ENCODE measurements at regions not wholly inside any gene's neighbourhood (a gene's known extent, or its start where the extent isn't known, plus 50 kb on each side); places are given as distances from the start of the nearest gene placed in this dataset.
"Not testable (repeated sequence)": the region's sequence is repeated elsewhere in the genome, so short reads cannot be mapped to it uniquely, and the experiment has no call there.

GRCh38 chr12:47491516-47492305, 214.1 kb downstream of the RPAP3 start:
- H3K27me3 ChIP-seq (ENCODE audit: control insufficient read depth, insufficient read depth, low read length): no peaks in the 10 kb centered on the region
- DNase-seq (ENCODE audit: low read depth): no peak
- TF ChIP-seq CTCF (IDR thresholded peaks at IDR 0.05; ENCODE audit: insufficient read depth, low read length, poor library complexity, severe bottlenecking): no peak
- no peak overlapping the region for H3K4me3 ChIP-seq (ENCODE audit: low read depth, low read length)
- no peaks in the 10 kb centered on the region for H3K36me3 ChIP-seq (ENCODE audit: control insufficient read depth, insufficient read depth, low read length)

- no peaks in the 10 kb centered on the region for H3K27me3 ChIP-seq (ENCODE audit: control insufficient read depth, insufficient read depth, low read length)
- TF ChIP-seq CTCF (IDR thresholded peaks at IDR 0.05; ENCODE audit: insufficient read depth, low read length, poor library complexity, severe bottlenecking): no peak
- DNase-seq (ENCODE audit: low read depth): no peak
- H3K36me3 ChIP-seq (ENCODE audit: control insufficient read depth, insufficient read depth, low read length): no peaks in the 10 kb centered on the region
- no peak overlapping the region for H3K4me3 ChIP-seq (ENCODE audit: low read depth, low read length)
Observed at GRCh38 chr12:47488888-47489287, 216.9 kb downstream of the RPAP3 start.

GRCh38 chr12:47481041-47481440, 224.8 kb downstream of the RPAP3 start:
- Histone ChIP-seq H3K4me3 (ENCODE audit: low read depth, low read length) (no peak overlapping the region), H3K27me3 (ENCODE audit: control insufficient read depth, insufficient read depth, low read length) (no peaks in the 10 kb centered on the region), H3K36me3 (ENCODE audit: control insufficient read depth, insufficient read depth, low read length) (no peaks in the 10 kb centered on the region)
- TF ChIP-seq CTCF (IDR thresholded peaks at IDR 0.05; ENCODE audit: insufficient read depth, low read length, poor library complexity, severe bottlenecking): no peak
- DNase-seq (ENCODE audit: low read depth): no peak

- no peaks in the 10 kb centered on the region for H3K27me3 ChIP-seq (ENCODE audit: control insufficient read depth, insufficient read depth, low read length)
- H3K4me3 ChIP-seq (ENCODE audit: low read depth, low read length): no peak overlapping the region
- no peaks in the 10 kb centered on the region for H3K36me3 ChIP-seq (ENCODE audit: control insufficient read depth, insufficient read depth, low read length)
- TF ChIP-seq CTCF (IDR thresholded peaks at IDR 0.05; ENCODE audit: insufficient read depth, low read length, poor library complexity, severe bottlenecking): no peak
- no peak for DNase-seq (ENCODE audit: low read depth)
Observed at GRCh38 chr12:47478426-47478825, 227.4 kb downstream of the RPAP3 start.

- no peaks in the 10 kb centered on the region for H3K36me3 ChIP-seq (ENCODE audit: control insufficient read depth, insufficient read depth, low read length)
- TF ChIP-seq CTCF (IDR thresholded peaks at IDR 0.05; ENCODE audit: insufficient read depth, low read length, poor library complexity, severe bottlenecking): no peak
- no peak overlapping the region for H3K4me3 ChIP-seq (ENCODE audit: low read depth, low read length)
- no peak for DNase-seq (ENCODE audit: low read depth)
- no peaks in the 10 kb centered on the region for H3K27me3 ChIP-seq (ENCODE audit: control insufficient read depth, insufficient read depth, low read length)
Observed at GRCh38 chr12:47473091-47473490, 232.7 kb downstream of the RPAP3 start.

- not testable (repeated sequence) for DNase-seq (ENCODE audit: low read depth); H3K4me3 ChIP-seq (ENCODE audit: low read depth, low read length); H3K27me3 ChIP-seq (ENCODE audit: control insufficient read depth, insufficient read depth, low read length); H3K36me3 ChIP-seq (ENCODE audit: control insufficient read depth, insufficient read depth, low read length)
Observed at GRCh38 chr12:47470349-47470748, 235.5 kb downstream of the RPAP3 start.

GRCh38 chr12:47463918-47464317, 241.9 kb downstream of the RPAP3 start:
- not testable (repeated sequence) for DNase-seq (ENCODE audit: low read depth); H3K36me3 ChIP-seq (ENCODE audit: control insufficient read depth, insufficient read depth, low read length); H3K4me3 ChIP-seq (ENCODE audit: low read depth, low read length); H3K27me3 ChIP-seq (ENCODE audit: control insufficient read depth, insufficient read depth, low read length)
